IPS-18c (cell line): ENCODE measurements at regions not wholly inside any gene's neighbourhood (a gene's known extent, or its start where the extent isn't known, plus 50 kb on each side); places are given as distances from the start of the nearest gene placed in this dataset.

Experiments
- H3K4me3 ChIP-seq: 2 replicates; pipeline ENCODE4 v1.7.0; 2013; ENCODE audit warnings: low read depth, mild to moderate bottlenecking, low read length, moderate library complexity; ENCODE audit not compliant: insufficient read depth
- H3K9me3 ChIP-seq: one replicate; pipeline ENCODE4 v1.6.1; 2013; ENCODE audit warnings: mild to moderate bottlenecking, low read length, moderate library complexity; ENCODE audit not compliant: control insufficient read depth, insufficient read depth

GRCh38 chr3:76040946-76041345, 255.6 kb upstream of the ZNF717 start:
- H3K4me3 ChIP-seq, result no peak overlapping the region
- H3K9me3 ChIP-seq, result no peaks in the 10 kb centered on the region

GRCh38 chr3:76043746-76044145, 258.4 kb upstream of the ZNF717 start:
- H3K9me3 ChIP-seq, result no peaks in the 10 kb centered on the region
- H3K4me3 ChIP-seq, result no peak overlapping the region

- H3K4me3 ChIP-seq, result no peak overlapping the region
- no peaks in the 10 kb centered on the region for H3K9me3 ChIP-seq
These were observed 259.6 kb upstream of the ZNF717 start for GRCh38 chr3:76044601-76045600.

- Histone ChIP-seq H3K9me3 (no peaks in the 10 kb centered on the region), H3K4me3 (no peak overlapping the region)
These were observed 262.0 kb upstream of the ZNF717 start for GRCh38 chr3:76047368-76047767.

- H3K4me3 ChIP-seq, result no peak overlapping the region
- H3K9me3 ChIP-seq, result no peaks in the 10 kb centered on the region
These were observed 264.4 kb upstream of the ZNF717 start for GRCh38 chr3:76049776-76050175.

GRCh38 chr3:76051145-76051544, 265.8 kb upstream of the ZNF717 start:
- Histone ChIP-seq H3K9me3 (no peaks in the 10 kb centered on the region), H3K4me3 (no peak overlapping the region)

GRCh38 chr3:76054404-76054803, 269.1 kb upstream of the ZNF717 start:
- no peak overlapping the region for H3K4me3 ChIP-seq

GRCh38 chr3:76061654-76062053, 276.3 kb upstream of the ZNF717 start:
- Histone ChIP-seq H3K4me3 (no peak overlapping the region), H3K9me3 (no peaks in the 10 kb centered on the region)

More at GRCh38 chr3:76054404-76054803, 269.1 kb upstream of the ZNF717 start:
- H3K9me3 ChIP-seq, result no peaks in the 10 kb centered on the region

GRCh38 chr3:76063019-76063418, 277.7 kb upstream of the ZNF717 start:
- Histone ChIP-seq H3K9me3 (no peaks in the 10 kb centered on the region), H3K4me3 (no peak overlapping the region)

GRCh38 chr3:76063811-76064210, 278.5 kb upstream of the ZNF717 start:
- Histone ChIP-seq H3K9me3 (no peaks in the 10 kb centered on the region), H3K4me3 (no peak overlapping the region)

GRCh38 chr3:76065964-76066363, 280.6 kb upstream of the ZNF717 start:
- H3K4me3 ChIP-seq, result no peak overlapping the region
- H3K9me3 ChIP-seq, result no peaks in the 10 kb centered on the region

- H3K9me3 ChIP-seq, result no peaks in the 10 kb centered on the region
These were observed 292.8 kb upstream of the ZNF717 start for GRCh38 chr3:76078101-76078500.

GRCh38 chr3:76083992-76084391, 298.6 kb upstream of the ZNF717 start:
- H3K9me3 ChIP-seq, result no peaks in the 10 kb centered on the region
- no peak overlapping the region for H3K4me3 ChIP-seq

More at GRCh38 chr3:76078101-76078500, 292.8 kb upstream of the ZNF717 start:
- H3K4me3 ChIP-seq, result no peak overlapping the region

- Histone ChIP-seq H3K9me3 (no peaks in the 10 kb centered on the region), H3K4me3 (no peak overlapping the region)
These were observed 310.7 kb upstream of the ZNF717 start for GRCh38 chr3:76096036-76096435.

GRCh38 chr3:76096836-76097588, 311.7 kb upstream of the ZNF717 start:
- no peaks in the 10 kb centered on the region for H3K9me3 ChIP-seq
- no peak overlapping the region for H3K4me3 ChIP-seq

- Histone ChIP-seq H3K4me3 (no peak overlapping the region), H3K9me3 (no peaks in the 10 kb centered on the region)
These were observed 312.2 kb upstream of the ZNF717 start for GRCh38 chr3:76097589-76097969.

GRCh38 chr3:76099956-76100355, 314.6 kb upstream of the ZNF717 start:
- no peaks in the 10 kb centered on the region for H3K9me3 ChIP-seq
- H3K4me3 ChIP-seq, result no peak overlapping the region
